ENCODE measurements at regions not wholly inside any gene's neighbourhood (a gene's known extent, or its start where the extent isn't known, plus 50 kb on each side); places are given as distances from the start of the nearest gene placed in this dataset.

- no peak overlapping the region for H3K4me3 ChIP-seq (ENCODE audit: low read depth, low read length)
- TF ChIP-seq CTCF (IDR thresholded peaks at IDR 0.05; ENCODE audit: low read depth, low read length, missing control alignments): no peak
- no peak for DNase-seq (ENCODE audit: low read depth)
These were observed 229.4 kb downstream of the HAUS1 start for GRCh38 chr18:46333431-46334135.

- H3K4me3 ChIP-seq (ENCODE audit: low read depth, low read length): no peak overlapping the region
- no peak for DNase-seq (ENCODE audit: low read depth)
- TF ChIP-seq CTCF (IDR thresholded peaks at IDR 0.05; ENCODE audit: low read depth, low read length, missing control alignments): no peak
These were observed 230.7 kb downstream of the HAUS1 start for GRCh38 chr18:46334868-46335281.

GRCh38 chr18:46335534-46336101 lies 231.4 kb downstream of the HAUS1 start:
- H3K4me3 ChIP-seq (ENCODE audit: low read depth, low read length): no peak overlapping the region
- no peak for DNase-seq (ENCODE audit: low read depth)
- no peak for TF ChIP-seq CTCF (IDR thresholded peaks at IDR 0.05; ENCODE audit: low read depth, low read length, missing control alignments)

- H3K4me3 ChIP-seq (ENCODE audit: low read depth, low read length): no peak overlapping the region
- no peak for DNase-seq (ENCODE audit: low read depth)
- no peak for TF ChIP-seq CTCF (IDR thresholded peaks at IDR 0.05; ENCODE audit: low read depth, low read length, missing control alignments)
These were observed 232.3 kb downstream of the HAUS1 start for GRCh38 chr18:46336278-46337111.

GRCh38 chr18:46337271-46337670 lies 233.1 kb downstream of the HAUS1 start:
- no peak overlapping the region for H3K4me3 ChIP-seq (ENCODE audit: low read depth, low read length)
- TF ChIP-seq CTCF (IDR thresholded peaks at IDR 0.05; ENCODE audit: low read depth, low read length, missing control alignments): no peak
- no peak for DNase-seq (ENCODE audit: low read depth)

- no peak for TF ChIP-seq CTCF (IDR thresholded peaks at IDR 0.05; ENCODE audit: low read depth, low read length, missing control alignments)
- no peak for DNase-seq (ENCODE audit: low read depth)
- H3K4me3 ChIP-seq (ENCODE audit: low read depth, low read length): no peak overlapping the region
These were observed 234.0 kb downstream of the HAUS1 start for GRCh38 chr18:46338205-46338604.

Data from GM12864 (cell line).